ENCODE measurements at regions not wholly inside any gene's neighbourhood (a gene's known extent, or its start where the extent isn't known, plus 50 kb on each side); places are given as distances from the start of the nearest gene placed in this dataset.

GRCh38 chr20:57914205-57914604 lies 204.4 kb upstream of the PMEPA1 start:
- H3K36me3 ChIP-seq (ENCODE audit: control insufficient read depth, insufficient read depth, low read length) = no peaks in the 10 kb centered on the region
- peaks cover 0 to 2% (median 0%) of the 10 kb centered on the region in 7 donors for H3K9me3 Mint-ChIP-seq
- H3K4me1 Mint-ChIP-seq = no peaks in the 10 kb centered on the region
- DNase-seq (no peak), ATAC-seq (ENCODE audit: low read depth in 2 of 2) (no peak)
- no peaks in the 10 kb centered on the region for H3K4me1 ChIP-seq (ENCODE audit: control insufficient read depth, insufficient read depth, low read length, poor library complexity, severe bottlenecking)
- H3K4me3 ChIP-seq (ENCODE audit: low read depth, low read length) = no peak overlapping the region
- H3K27me3 ChIP-seq (ENCODE audit: control insufficient read depth, insufficient read depth, low read length) = no peaks in the 10 kb centered on the region
- no peaks in the 10 kb centered on the region for H3K9me3 ChIP-seq (ENCODE audit: control insufficient read depth in 2 of 2, low read length in 2 of 2)
- no peak overlapping the region for H3K27ac Mint-ChIP-seq
- no peak overlapping the region for H3K27ac ChIP-seq (ENCODE audit: insufficient read depth, low read length, poor library complexity, severe bottlenecking)
- H3K4me3 Mint-ChIP-seq = no peak overlapping the region
- H3K27me3 Mint-ChIP-seq = peaks cover 19% of the 10 kb centered on the region
- H3K36me3 Mint-ChIP-seq = no peaks in the 10 kb centered on the region

- DNase-seq (no peak), ATAC-seq (ENCODE audit: low read depth in 2 of 2) (no peak)
- H3K27ac ChIP-seq (ENCODE audit: insufficient read depth, low read length, poor library complexity, severe bottlenecking) = no peak overlapping the region
- H3K4me3 Mint-ChIP-seq = no peak overlapping the region
- H3K36me3 Mint-ChIP-seq = no peaks in the 10 kb centered on the region
- H3K36me3 ChIP-seq (ENCODE audit: control insufficient read depth, insufficient read depth, low read length) = no peaks in the 10 kb centered on the region
- H3K4me3 ChIP-seq (ENCODE audit: low read depth, low read length) = no peak overlapping the region
- H3K27me3 Mint-ChIP-seq = peaks cover 19% of the 10 kb centered on the region
- no peaks in the 10 kb centered on the region for H3K4me1 ChIP-seq (ENCODE audit: control insufficient read depth, insufficient read depth, low read length, poor library complexity, severe bottlenecking)
- no peaks in the 10 kb centered on the region for H3K4me1 Mint-ChIP-seq
- H3K9me3 ChIP-seq (ENCODE audit: control insufficient read depth in 2 of 2, low read length in 2 of 2) = no peaks in the 10 kb centered on the region
- H3K9me3 Mint-ChIP-seq = peaks cover 0 to 2% (median 0%) of the 10 kb centered on the region in 7 donors
- H3K27me3 ChIP-seq (ENCODE audit: control insufficient read depth, insufficient read depth, low read length) = no peaks in the 10 kb centered on the region
- no peak overlapping the region for H3K27ac Mint-ChIP-seq
Observed at GRCh38 chr20:57913156-57913930, 203.5 kb upstream of the PMEPA1 start.

GRCh38 chr20:57912227-57912582 lies 202.4 kb upstream of the PMEPA1 start:
- no peaks in the 10 kb centered on the region for H3K36me3 ChIP-seq (ENCODE audit: control insufficient read depth, insufficient read depth, low read length)
- DNase-seq (no peak), ATAC-seq (ENCODE audit: low read depth in 2 of 2) (no peak)
- no peak overlapping the region for H3K27ac ChIP-seq (ENCODE audit: insufficient read depth, low read length, poor library complexity, severe bottlenecking)
- no peaks in the 10 kb centered on the region for H3K9me3 ChIP-seq (ENCODE audit: control insufficient read depth in 2 of 2, low read length in 2 of 2)
- Mint-ChIP-seq H3K9me3 (peaks cover 0 to 2% (median 0%) of the 10 kb centered on the region in 7 donors), H3K4me1 (no peaks in the 10 kb centered on the region), H3K4me3 (no peak overlapping the region), H3K27me3 (peaks cover 12% of the 10 kb centered on the region), H3K27ac (peak overlapping the region in 1 of 3 donors; percentile 52), H3K36me3 (no peaks in the 10 kb centered on the region)
- no peaks in the 10 kb centered on the region for H3K4me1 ChIP-seq (ENCODE audit: control insufficient read depth, insufficient read depth, low read length, poor library complexity, severe bottlenecking)
- H3K4me3 ChIP-seq (ENCODE audit: low read depth, low read length) = no peak overlapping the region
- no peaks in the 10 kb centered on the region for H3K27me3 ChIP-seq (ENCODE audit: control insufficient read depth, insufficient read depth, low read length)

GRCh38 chr20:57911512-57912226 lies 201.9 kb upstream of the PMEPA1 start:
- Histone ChIP-seq H3K9me3 (ENCODE audit: control insufficient read depth in 2 of 2, low read length in 2 of 2) (no peaks in the 10 kb centered on the region), H3K27me3 (ENCODE audit: control insufficient read depth, insufficient read depth, low read length) (no peaks in the 10 kb centered on the region), H3K4me1 (ENCODE audit: control insufficient read depth, insufficient read depth, low read length, poor library complexity, severe bottlenecking) (no peaks in the 10 kb centered on the region), H3K4me3 (ENCODE audit: low read depth, low read length) (no peak overlapping the region), H3K27ac (ENCODE audit: insufficient read depth, low read length, poor library complexity, severe bottlenecking) (no peak overlapping the region), H3K36me3 (ENCODE audit: control insufficient read depth, insufficient read depth, low read length) (no peaks in the 10 kb centered on the region)
- peaks cover 10% of the 10 kb centered on the region for H3K27me3 Mint-ChIP-seq
- H3K4me3 Mint-ChIP-seq = no peak overlapping the region
- H3K9me3 Mint-ChIP-seq = peaks cover 0 to 2% (median 0%) of the 10 kb centered on the region in 7 donors
- DNase-seq (no peak), ATAC-seq (ENCODE audit: low read depth in 2 of 2) (no peak)
- no peaks in the 10 kb centered on the region for H3K36me3 Mint-ChIP-seq
- no peaks in the 10 kb centered on the region for H3K4me1 Mint-ChIP-seq
- no peak overlapping the region for H3K27ac Mint-ChIP-seq

GRCh38 chr20:57910716-57911115 lies 200.9 kb upstream of the PMEPA1 start:
- ATAC-seq (ENCODE audit: low read depth in 2 of 2) = no peak
- H3K4me1 ChIP-seq (ENCODE audit: control insufficient read depth, insufficient read depth, low read length, poor library complexity, severe bottlenecking) = no peaks in the 10 kb centered on the region
- no peak overlapping the region for H3K4me3 ChIP-seq (ENCODE audit: low read depth, low read length)
- no peaks in the 10 kb centered on the region for H3K36me3 Mint-ChIP-seq
- no peaks in the 10 kb centered on the region for H3K4me1 Mint-ChIP-seq
- H3K27me3 Mint-ChIP-seq = peaks cover 15% of the 10 kb centered on the region
- no peaks in the 10 kb centered on the region for H3K36me3 ChIP-seq (ENCODE audit: control insufficient read depth, insufficient read depth, low read length)
- no peak for DNase-seq
- H3K4me3 Mint-ChIP-seq = no peak overlapping the region
- no peak overlapping the region for H3K27ac ChIP-seq (ENCODE audit: insufficient read depth, low read length, poor library complexity, severe bottlenecking)
- H3K27me3 ChIP-seq (ENCODE audit: control insufficient read depth, insufficient read depth, low read length) = no peaks in the 10 kb centered on the region
- H3K9me3 ChIP-seq (ENCODE audit: control insufficient read depth in 2 of 2, low read length in 2 of 2) = no peaks in the 10 kb centered on the region
- H3K9me3 Mint-ChIP-seq = peaks cover 0 to 2% (median 0%) of the 10 kb centered on the region in 7 donors
- no peak overlapping the region for H3K27ac Mint-ChIP-seq

- Mint-ChIP-seq H3K9me3 (peaks cover 0 to 2% (median 0%) of the 10 kb centered on the region in 7 donors), H3K27me3 (peaks cover 16% of the 10 kb centered on the region), H3K4me1 (no peaks in the 10 kb centered on the region), H3K4me3 (no peak overlapping the region), H3K27ac (no peak overlapping the region), H3K36me3 (no peaks in the 10 kb centered on the region)
- Histone ChIP-seq H3K4me3 (ENCODE audit: low read depth, low read length) (no peak overlapping the region), H3K4me1 (ENCODE audit: control insufficient read depth, insufficient read depth, low read length, poor library complexity, severe bottlenecking) (no peaks in the 10 kb centered on the region), H3K27ac (ENCODE audit: insufficient read depth, low read length, poor library complexity, severe bottlenecking) (no peak overlapping the region), H3K9me3 (ENCODE audit: control insufficient read depth in 2 of 2, low read length in 2 of 2) (no peaks in the 10 kb centered on the region), H3K27me3 (ENCODE audit: control insufficient read depth, insufficient read depth, low read length) (no peaks in the 10 kb centered on the region), H3K36me3 (ENCODE audit: control insufficient read depth, insufficient read depth, low read length) (no peaks in the 10 kb centered on the region)
- DNase-seq (no peak), ATAC-seq (ENCODE audit: low read depth in 2 of 2) (no peak)
Observed at GRCh38 chr20:57909763-57910331, 200.0 kb upstream of the PMEPA1 start.

GRCh38 chr20:57908704-57909630 lies 199.2 kb upstream of the PMEPA1 start:
- no peak overlapping the region for H3K27ac Mint-ChIP-seq
- H3K9me3 Mint-ChIP-seq = peaks cover 0 to 2% (median 0%) of the 10 kb centered on the region in 7 donors
- H3K36me3 Mint-ChIP-seq = no peaks in the 10 kb centered on the region

More at GRCh38 chr20:57908704-57909630, 199.2 kb upstream of the PMEPA1 start:
- DNase-seq (no peak), ATAC-seq (ENCODE audit: low read depth in 2 of 2) (no peak)
- Histone ChIP-seq H3K36me3 (ENCODE audit: control insufficient read depth, insufficient read depth, low read length) (no peaks in the 10 kb centered on the region), H3K4me1 (ENCODE audit: control insufficient read depth, insufficient read depth, low read length, poor library complexity, severe bottlenecking) (no peaks in the 10 kb centered on the region), H3K27ac (ENCODE audit: insufficient read depth, low read length, poor library complexity, severe bottlenecking) (no peak overlapping the region), H3K9me3 (ENCODE audit: control insufficient read depth in 2 of 2, low read length in 2 of 2) (no peaks in the 10 kb centered on the region), H3K4me3 (ENCODE audit: low read depth, low read length) (no peak overlapping the region), H3K27me3 (ENCODE audit: control insufficient read depth, insufficient read depth, low read length) (no peaks in the 10 kb centered on the region)
- H3K27me3 Mint-ChIP-seq = peaks cover 23% of the 10 kb centered on the region
- H3K4me1 Mint-ChIP-seq = no peaks in the 10 kb centered on the region
- H3K4me3 Mint-ChIP-seq = no peak overlapping the region

All from CD4-positive, CD25-positive, alpha-beta regulatory T cell (primary cell).